D721Med (cell line): ENCODE measurements at regions not wholly inside any gene's neighbourhood (a gene's known extent, or its start where the extent isn't known, plus 50 kb on each side); places are given as distances from the start of the nearest gene placed in this dataset.
A peak's percentile ranks its signal among the peaks of the same experiment; 100 is the strongest.

ENCODE experiments used
- DNase-seq: peaks from one replicate; pipeline ENCODE4 v3.0.0; 2011; ENCODE audit warnings: low spot score; ENCODE audit not compliant: insufficient read length
- FAIRE-seq: peaks from 2 replicates; lab custom pipeline; 2011; peaks lifted over from hg19 to GRCh38; lab: Jason Lieb, UNC
- CTCF ChIP-seq: IDR thresholded peaks from 2 replicates; pipeline ENCODE4 v1.5.1; 2012; ENCODE audit warnings: mild to moderate bottlenecking, control low read depth; ENCODE audit not compliant: insufficient read depth; ENCODE audit errors: missing control alignments

GRCh38 chr4:181418496-181418895 is 824.7 kb upstream of the TENM3 start:
- DNase-seq (no peak), FAIRE-seq (no peak)
- TF ChIP-seq CTCF = no peak

GRCh38 chr4:181420950-181421349 is 822.3 kb upstream of the TENM3 start:
- no peak for TF ChIP-seq CTCF
- FAIRE-seq (no peak), DNase-seq (no peak)

GRCh38 chr4:181424362-181425016 is 818.7 kb upstream of the TENM3 start:
- no peak for DNase-seq
- no peak for TF ChIP-seq CTCF
- no peak for FAIRE-seq

- FAIRE-seq = no peak
- TF ChIP-seq CTCF = no peak
- DNase-seq = no peak
Observed at GRCh38 chr4:181427076-181427475, 816.1 kb upstream of the TENM3 start.

GRCh38 chr4:181431006-181431405 is 812.2 kb upstream of the TENM3 start:
- peak; percentile 97 for FAIRE-seq
- DNase-seq = no peak
- no peak for TF ChIP-seq CTCF

- no peak for TF ChIP-seq CTCF
- DNase-seq (no peak), FAIRE-seq (no peak)
Observed at GRCh38 chr4:181431661-181432060, 811.5 kb upstream of the TENM3 start.

GRCh38 chr4:181432335-181432734 is 810.9 kb upstream of the TENM3 start:
- no peak for TF ChIP-seq CTCF
- no peak for FAIRE-seq
- DNase-seq = no peak
